H9 (cell line): ENCODE measurements at regions not wholly inside any gene's neighbourhood (a gene's known extent, or its start where the extent isn't known, plus 50 kb on each side); places are given as distances from the start of the nearest gene placed in this dataset.

Source experiments
- DNase-seq: peaks from one replicate; pipeline ENCODE4 v3.0.0-alpha.2; 2017
- H2AFZ ChIP-seq: one replicate; pipeline ENCODE4 v1.6.1; 2013; ENCODE audit warnings: mild to moderate bottlenecking, low read length, control low read depth, moderate library complexity
- H2AK5ac ChIP-seq: 2 replicates; pipeline ENCODE4 v1.6.1; 2013; ENCODE audit warnings: low read length, control low read depth, mixed read lengths; ENCODE audit not compliant: insufficient read length
- H2BK120ac ChIP-seq: one replicate; pipeline ENCODE4 v1.6.1; 2013; ENCODE audit warnings: low read depth, mild to moderate bottlenecking, low read length, control low read depth, inconsistent platforms; ENCODE audit not compliant: poor library complexity, severe bottlenecking
- H2BK12ac ChIP-seq: 2 replicates; pipeline ENCODE4 v1.6.1; 2013; ENCODE audit warnings: low read length, control low read depth, mixed read lengths, low read depth; ENCODE audit not compliant: insufficient read length
- H2BK15ac ChIP-seq: 2 replicates; pipeline ENCODE4 v1.6.1; 2013; ENCODE audit warnings: low read depth, low read length, control low read depth
- H2BK20ac ChIP-seq: one replicate; pipeline ENCODE4 v1.6.1; 2013; ENCODE audit warnings: low read depth, mild to moderate bottlenecking, low read length, control low read depth, inconsistent platforms; ENCODE audit not compliant: poor library complexity, severe bottlenecking
- H2BK5ac ChIP-seq: 2 replicates; pipeline ENCODE4 v1.6.1; 2013; ENCODE audit warnings: low read length, control low read depth, mixed read lengths; ENCODE audit not compliant: insufficient read length
- H3K14ac ChIP-seq: 2 replicates; pipeline ENCODE4 v1.6.1; 2013; ENCODE audit warnings: low read length, control low read depth; ENCODE audit not compliant: insufficient read depth
- H3K18ac ChIP-seq: 2 replicates; pipeline ENCODE4 v1.6.1; 2013; ENCODE audit warnings: low read depth, mild to moderate bottlenecking, mixed read lengths, low read length, control low read depth; ENCODE audit not compliant: insufficient read length
- H3K23ac ChIP-seq: 2 replicates; pipeline ENCODE4 v1.6.1; 2013; ENCODE audit warnings: low read length, control low read depth, mixed read lengths, low read depth; ENCODE audit not compliant: insufficient read length
- H3K23me2 ChIP-seq: 2 replicates; pipeline ENCODE4 v1.6.1; 2013; ENCODE audit warnings: low read depth, mild to moderate bottlenecking, mixed read lengths, low read length, control low read depth; ENCODE audit not compliant: insufficient read length, poor library complexity, severe bottlenecking
- H3K27ac ChIP-seq: 2 replicates; pipeline ENCODE4 v1.5.1; 2013; ENCODE audit warnings: low read length, control low read depth, mixed read lengths, low read depth; ENCODE audit not compliant: insufficient read length
- H3K27me3 ChIP-seq: 2 replicates; pipeline ENCODE4 v1.6.1; 2013; ENCODE audit warnings: low read length, control low read depth, inconsistent platforms; ENCODE audit not compliant: insufficient read depth
- H3K4ac ChIP-seq: 2 replicates; pipeline ENCODE4 v1.6.1; 2013; ENCODE audit warnings: low read depth, mild to moderate bottlenecking, control low read depth, inconsistent platforms, low read length, moderate library complexity
- H3K4me1 ChIP-seq: 2 replicates; pipeline ENCODE4 v1.6.1; 2013; ENCODE audit warnings: low read length, control low read depth, inconsistent platforms; ENCODE audit not compliant: insufficient read depth
- H3K4me2 ChIP-seq: 2 replicates; pipeline ENCODE4 v1.6.1; 2013; ENCODE audit warnings: low read length, control low read depth, mixed read lengths; ENCODE audit not compliant: insufficient read length, insufficient read depth
- H3K56ac ChIP-seq: 2 replicates; pipeline ENCODE4 v1.6.1; 2013; ENCODE audit warnings: low read depth, mild to moderate bottlenecking, mixed read lengths, low read length, control low read depth; ENCODE audit not compliant: insufficient read length
- H3K79me1 ChIP-seq: 2 replicates; pipeline ENCODE4 v1.6.1; 2013; ENCODE audit warnings: low read depth, mild to moderate bottlenecking, moderate library complexity, low read length, control low read depth, inconsistent platforms; ENCODE audit not compliant: insufficient read depth, poor library complexity, severe bottlenecking
- H3K79me2 ChIP-seq: 2 replicates; pipeline ENCODE4 v1.6.1; 2013; ENCODE audit warnings: low read length, control low read depth, inconsistent platforms; ENCODE audit not compliant: insufficient read depth
- H3K9ac ChIP-seq: 2 replicates; pipeline ENCODE4 v1.6.1; 2013; ENCODE audit warnings: low read length, control low read depth, mixed read lengths; ENCODE audit not compliant: insufficient read length; ENCODE audit errors: extremely low read depth
- H3K9me3 ChIP-seq: one replicate; pipeline ENCODE4 v1.6.1; 2013; ENCODE audit warnings: low read depth, low read length, inconsistent platforms; ENCODE audit not compliant: control insufficient read depth
- H3T11ph ChIP-seq: one replicate; pipeline ENCODE4 v1.6.1; 2013; ENCODE audit warnings: mild to moderate bottlenecking, low read length, control low read depth, inconsistent platforms
- H4K20me1 ChIP-seq: one replicate; pipeline ENCODE4 v1.6.1; 2013; ENCODE audit not compliant: control insufficient read depth, insufficient read length, insufficient read depth
- H4K5ac ChIP-seq: 2 replicates; pipeline ENCODE4 v1.6.1; 2013; ENCODE audit warnings: low read depth, mild to moderate bottlenecking, mixed read lengths, low read length, control low read depth; ENCODE audit not compliant: insufficient read length
- H4K8ac ChIP-seq: replicated peaks from 2 replicates; pipeline ENCODE4 v1.6.1; 2013; ENCODE audit warnings: low read length, control low read depth, mixed read lengths, low read depth; ENCODE audit not compliant: insufficient read length
- H4K91ac ChIP-seq: 2 replicates; pipeline ENCODE4 v1.6.1; 2013; ENCODE audit warnings: low read depth, mild to moderate bottlenecking, moderate library complexity, mixed read lengths, low read length, control low read depth; ENCODE audit not compliant: insufficient read length
- H3K27ac Mint-ChIP-seq, 3 experiments: 2 replicates in 2 of 3; 3 replicates in 1 of 3; pipeline ENCODE4 v1.8.0; 2020 to 2021; ENCODE audit warnings: mixed read lengths in 3 of 3, mild to moderate bottlenecking in 1 of 3, moderate library complexity in 1 of 3
- H3K27me3 Mint-ChIP-seq: 2 replicates; pipeline ENCODE4 v1.8.0; 2021; ENCODE audit warnings: low read depth, mild to moderate bottlenecking, moderate library complexity, mixed read lengths
- H3K36me3 Mint-ChIP-seq, 3 experiments: 2 replicates in 2 of 3; 3 replicates in 1 of 3; pipeline ENCODE4 v1.8.0; 2020 to 2021; ENCODE audit warnings: low read depth in 3 of 3, mixed read lengths in 3 of 3; ENCODE audit not compliant: insufficient read depth in 1 of 3
- H3K4me1 Mint-ChIP-seq, 2 experiments: 2 replicates each; pipeline ENCODE4 v1.8.0; 2020; ENCODE audit warnings: mixed read lengths in 2 of 2
- H3K4me3 Mint-ChIP-seq, 2 experiments: 2 replicates in 1 of 2; 3 replicates in 1 of 2; pipeline ENCODE4 v1.8.0; 2020 to 2021; ENCODE audit warnings: mild to moderate bottlenecking in 2 of 2, mixed read lengths in 2 of 2, moderate library complexity in 1 of 2
- H3K9me3 Mint-ChIP-seq, 2 experiments: 2 replicates in 1 of 2; 3 replicates in 1 of 2; pipeline ENCODE4 v1.8.0; 2020; ENCODE audit warnings: mild to moderate bottlenecking in 2 of 2, mixed read lengths in 2 of 2, moderate library complexity in 1 of 2
- CTCF ChIP-seq: fragments of 200-600 bp; sonication (generic); conservative IDR thresholded peaks from 3 replicates; pipeline ENCODE4 v1.8.0; 2021; ENCODE audit warnings: antibody characterized with exemption, mild to moderate bottlenecking
- WGBS: extraction: QIAGEN DNeasy Blood & Tissue Kit; methylation state at CpG from one replicate; pipeline ENCODE4 v1.1.7; 2013; ENCODE audit warnings: missing lambda C conversion rate, low lambda C conversion rate, mixed read lengths; ENCODE audit not compliant: insufficient read length; ENCODE audit errors: extremely low coverage; 5-methylcytosine and 5-hydroxymethylcytosine counted together

GRCh38 chr9:1869843-1870242 is 145.3 kb upstream of the SMARCA2 start:
- Mint-ChIP-seq H3K4me1 (peaks cover 11 to 13% of the 10 kb centered on the region in 2 experiments), H3K9me3 (peaks cover under 1% of the 10 kb centered on the region in 2 experiments; a peak in 4 of 5 replicates), H3K4me3 (no peak overlapping the region), H3K36me3 (no peaks in the 10 kb centered on the region; a peak in 1 of 7 replicates), H3K27ac (no peak overlapping the region), H3K27me3 (peaks cover 6% of the 10 kb centered on the region)
- no peak overlapping the region for H3K18ac ChIP-seq
- H3K14ac ChIP-seq, result no peak overlapping the region
- H3K79me2 ChIP-seq, result no peaks in the 10 kb centered on the region
- no peak overlapping the region for H2AK5ac ChIP-seq
- H3K23me2 ChIP-seq, result no peaks in the 10 kb centered on the region
- no peaks in the 10 kb centered on the region for H4K20me1 ChIP-seq
- no peaks in the 10 kb centered on the region; the same call in 1 of the 2 replicates for H3K27me3 ChIP-seq
- no peak overlapping the region for H3K23ac ChIP-seq
- WGBS, result no CpG with 5 or more reads among the region's 6 CpGs
- H3K56ac ChIP-seq, result no peak overlapping the region
- H3K9ac ChIP-seq, result no peak overlapping the region
- no peak overlapping the region for H4K91ac ChIP-seq
- no peak overlapping the region for H2BK12ac ChIP-seq
- no peaks in the 10 kb centered on the region for H3K9me3 ChIP-seq
- peaks cover 4% of the 10 kb centered on the region; the same call in 1 of the 2 replicates for H3K4me1 ChIP-seq
- H3T11ph ChIP-seq, result no peak overlapping the region
- H2BK20ac ChIP-seq, result no peak overlapping the region
- DNase-seq, result peak; percentile 55
- no peak overlapping the region for H4K8ac ChIP-seq
- H2AFZ ChIP-seq, result no peak overlapping the region
- peak; percentile 81 for TF ChIP-seq CTCF
- H2BK15ac ChIP-seq, result no peak overlapping the region
- no peaks in the 10 kb centered on the region for H3K79me1 ChIP-seq
- H3K4ac ChIP-seq, result no peak overlapping the region
- H4K5ac ChIP-seq, result no peak overlapping the region
- no peak overlapping the region for H3K27ac ChIP-seq
- no peak overlapping the region for H2BK5ac ChIP-seq
- no peak overlapping the region for H2BK120ac ChIP-seq
- no peak overlapping the region for H3K4me2 ChIP-seq
